ENCODE measurements at regions not wholly inside any gene's neighbourhood (a gene's known extent, or its start where the extent isn't known, plus 50 kb on each side); places are given as distances from the start of the nearest gene placed in this dataset.

GRCh38 chr13:18944501-18945068, 237.0 kb downstream of the TUBA3C start:
- H3K27me3 ChIP-seq (ENCODE audit: control insufficient read depth, insufficient read depth, low read length): no peaks in the 10 kb centered on the region
- FAIRE-seq (no peak), DNase-seq (peak in 1 of 5 donors; percentile 69)
- H3K4me3 ChIP-seq (ENCODE audit: low read length in 3 of 3): no peak overlapping the region
- no peaks in the 10 kb centered on the region for H3K36me3 ChIP-seq (ENCODE audit: control insufficient read depth in 2 of 3, insufficient read depth in 3 of 3, low read length in 3 of 3)
- H3K4me1 ChIP-seq (ENCODE audit: control insufficient read depth in 2 of 3, insufficient read depth in 2 of 3, low read depth in 1 of 3, low read length in 3 of 3): no peaks in the 10 kb centered on the region
- H3K9me3 ChIP-seq (ENCODE audit: control insufficient read depth in 2 of 3, insufficient read depth in 1 of 3, low read length in 3 of 3): no peaks in the 10 kb centered on the region
- H3K9ac ChIP-seq (ENCODE audit: low read length in 3 of 3): no peak overlapping the region
- TF ChIP-seq CTCF (IDR thresholded peaks at IDR 0.05; ENCODE audit: borderline replicate concordance, extremely low read depth, insufficient read depth): no peak
- intact Hi-C loops (cut with DNase I): no loop called here
- H3K27ac ChIP-seq (ENCODE audit: low read depth in 2 of 2, low read length in 2 of 2): no peak overlapping the region

GRCh38 chr13:18943721-18944391, 237.8 kb downstream of the TUBA3C start:
- Histone ChIP-seq H3K9me3 (ENCODE audit: control insufficient read depth in 2 of 3, insufficient read depth in 1 of 3, low read length in 3 of 3) (no peaks in the 10 kb centered on the region), H3K4me1 (ENCODE audit: control insufficient read depth in 2 of 3, insufficient read depth in 2 of 3, low read depth in 1 of 3, low read length in 3 of 3) (no peaks in the 10 kb centered on the region), H3K9ac (ENCODE audit: low read length in 3 of 3) (no peak overlapping the region), H3K36me3 (ENCODE audit: control insufficient read depth in 2 of 3, insufficient read depth in 3 of 3, low read length in 3 of 3) (no peaks in the 10 kb centered on the region), H3K27me3 (ENCODE audit: control insufficient read depth, insufficient read depth, low read length) (no peaks in the 10 kb centered on the region), H3K27ac (ENCODE audit: low read depth in 2 of 2, low read length in 2 of 2) (no peak overlapping the region), H3K4me3 (ENCODE audit: low read length in 3 of 3) (no peak overlapping the region)
- intact Hi-C loops (cut with DNase I): no loop called here
- FAIRE-seq (no peak), DNase-seq (peak in 1 of 5 donors; percentile 71)
- TF ChIP-seq CTCF (IDR thresholded peaks at IDR 0.05; ENCODE audit: borderline replicate concordance, extremely low read depth, insufficient read depth): no peak

GRCh38 chr13:18943273-18943672, 238.4 kb downstream of the TUBA3C start:
- Histone ChIP-seq H3K9me3 (ENCODE audit: control insufficient read depth in 2 of 3, insufficient read depth in 1 of 3, low read length in 3 of 3) (no peaks in the 10 kb centered on the region), H3K9ac (ENCODE audit: low read length in 3 of 3) (no peak overlapping the region), H3K4me3 (ENCODE audit: low read length in 3 of 3) (no peak overlapping the region), H3K4me1 (ENCODE audit: control insufficient read depth in 2 of 3, insufficient read depth in 2 of 3, low read depth in 1 of 3, low read length in 3 of 3) (no peaks in the 10 kb centered on the region), H3K27me3 (ENCODE audit: control insufficient read depth, insufficient read depth, low read length) (no peaks in the 10 kb centered on the region), H3K27ac (ENCODE audit: low read depth in 2 of 2, low read length in 2 of 2) (no peak overlapping the region), H3K36me3 (ENCODE audit: control insufficient read depth in 2 of 3, insufficient read depth in 3 of 3, low read length in 3 of 3) (no peaks in the 10 kb centered on the region)
- FAIRE-seq (no peak), DNase-seq (peak in 1 of 5 donors; percentile 72)
- intact Hi-C loops (cut with DNase I): no loop called here
- TF ChIP-seq CTCF (IDR thresholded peaks at IDR 0.05; ENCODE audit: borderline replicate concordance, extremely low read depth, insufficient read depth): no peak
